Right lobe of liver (tissue), 6 donors: ENCODE measurements at regions not wholly inside any gene's neighbourhood (a gene's known extent, or its start where the extent isn't known, plus 50 kb on each side); places are given as distances from the start of the nearest gene placed in this dataset.

ENCODE experiments used
- ATAC-seq, 4 donors: fragments of 200-7000 bp; cut with Tn5 transposase; one replicate each; pipeline ENCODE4 v1.9.1; 2020; ENCODE audit warnings: mild to moderate bottlenecking in 4 of 4, moderate library complexity in 4 of 4
- DNase-seq, 3 donors: peaks; one replicate each; pipeline ENCODE4 v3.0.0-alpha.2; 2020
- H3K27ac ChIP-seq, 3 donors: fragments of 200-600 bp; one replicate each; pipeline ENCODE4 v1.8.0; 2022
- H3K27me3 ChIP-seq, 2 donors: fragments of 200-600 bp; one replicate each; pipeline ENCODE4 v1.8.0; 2022
- H3K36me3 ChIP-seq, 4 donors: fragments of 200-600 bp; sonication (generic) in 1 of 4; one replicate each; pipeline versions ENCODE4 v1.5.1 to v1.8.0; 2017 to 2022; ENCODE audit warnings: control low read depth in 1 of 4
- H3K4me1 ChIP-seq, 4 donors: fragments of 200-600 bp; sonication (generic) in 1 of 4; one replicate each; pipeline versions ENCODE4 v1.5.1 to v1.8.0; 2017 to 2022; ENCODE audit warnings: control low read depth in 1 of 4
- H3K4me3 ChIP-seq, 3 donors: fragments of 200-600 bp; one replicate each; pipeline ENCODE4 v1.8.0; 2022
- H3K9me3 ChIP-seq, 4 donors: fragments of 200-600 bp; sonication (generic) in 1 of 4; one replicate each; pipeline versions ENCODE4 v1.5.1 to v1.8.0; 2017 to 2022; ENCODE audit warnings: control low read depth in 1 of 4
- CTCF ChIP-seq, 4 donors: fragments of 200-600 bp in 3 of 4; fragments of 450-650 bp in 1 of 4; IDR thresholded peaks; one replicate each; pipeline versions ENCODE4 v1.5.1 to v1.8.0; 2016 to 2022; ENCODE audit warnings: antibody characterized with exemption in 4 of 4, mild to moderate bottlenecking in 2 of 4
- POLR2A ChIP-seq: fragments of 450-650 bp; IDR thresholded peaks from one replicate; pipeline ENCODE4 v1.6.1; 2017; ENCODE audit warnings: antibody characterized with exemption, mild to moderate bottlenecking
- WGBS: methylation state at CpG from one replicate; pipeline ENCODE4 v1.1.6; 2018; ENCODE audit warnings: low coverage, low lambda C conversion rate; ENCODE audit not compliant: insufficient coverage; ENCODE audit errors: missing lambda C conversion rate; 5-methylcytosine and 5-hydroxymethylcytosine counted together
- intact Hi-C, 2 donors: fragments of 100-400 bp; cut with DNase I; formaldehyde crosslinking; loops; one replicate each; pipeline versions ENCODE4 v1.11.2 to v1.14.1; 2022
- donor health status: DM: no; HTN: yes; CAD: no.
- donor health status: DM: no; HTN: no; CAD: no.
- donor health status: DM: no; HTN: no; CAD: no.
- donor health status: DM: no; HTN: yes; CAD: no.
- donor health status: DM: no; HTN: yes; CAD: no.

GRCh38 chr11:86129740-86130540 lies 61.1 kb upstream of the PICALM start:
- intact Hi-C loops = no loop called here
- no peak for DNase-seq

GRCh38 chr11:86128914-86129313 lies 60.0 kb upstream of the PICALM start:
- no peaks in the 10 kb centered on the region for H3K4me1 ChIP-seq
- no peak for ATAC-seq
- no peak overlapping the region for H3K27ac ChIP-seq
- H3K27me3 ChIP-seq = no peaks in the 10 kb centered on the region
- no peak for TF ChIP-seq CTCF (IDR thresholded peaks at IDR 0.05)
- no peak for TF ChIP-seq POLR2A
- H3K36me3 ChIP-seq = no peaks in the 10 kb centered on the region
- no peak for DNase-seq
- WGBS = 68% methylated on average over 2 of the region's 2 CpGs
- H3K4me3 ChIP-seq = no peak overlapping the region
- no peaks in the 10 kb centered on the region for H3K9me3 ChIP-seq
- intact Hi-C loops = no loop called here

More at GRCh38 chr11:86129740-86130540, 61.1 kb upstream of the PICALM start:
- no peaks in the 10 kb centered on the region for H3K27me3 ChIP-seq
- ATAC-seq = peak in 3 of 4 donors; percentile 37 to 48 (median 39)
- H3K4me3 ChIP-seq = no peak overlapping the region
- WGBS = 67% methylated on average over 3 of the region's 3 CpGs
- peaks cover 0 to 7% (median 0%) of the 10 kb centered on the region in 4 donors for H3K4me1 ChIP-seq
- H3K27ac ChIP-seq = no peak overlapping the region
- TF ChIP-seq CTCF (IDR thresholded peaks at IDR 0.05) (no peak), POLR2A (no peak)
- no peaks in the 10 kb centered on the region for H3K9me3 ChIP-seq
- no peaks in the 10 kb centered on the region for H3K36me3 ChIP-seq

- H3K4me3 ChIP-seq = no peak overlapping the region
- H3K36me3 ChIP-seq = no peaks in the 10 kb centered on the region
- intact Hi-C loops = no loop called here
- no peaks in the 10 kb centered on the region for H3K9me3 ChIP-seq
- H3K4me1 ChIP-seq = no peaks in the 10 kb centered on the region
- TF ChIP-seq POLR2A (no peak), CTCF (IDR thresholded peaks at IDR 0.05) (no peak)
- H3K27ac ChIP-seq = no peak overlapping the region
- H3K27me3 ChIP-seq = no peaks in the 10 kb centered on the region
- no peak for ATAC-seq
- DNase-seq = no peak
These were observed 58.0 kb upstream of the PICALM start for GRCh38 chr11:86126862-86127261.

- WGBS = 65% methylated on average over 3 of the region's 3 CpGs
- no peak for ATAC-seq
- intact Hi-C loops = no loop called here
- H3K36me3 ChIP-seq = no peaks in the 10 kb centered on the region
- no peak for DNase-seq
- no peak overlapping the region for H3K27ac ChIP-seq
- peaks cover 0 to 9% (median 0%) of the 10 kb centered on the region in 4 donors for H3K4me1 ChIP-seq
- TF ChIP-seq POLR2A (no peak), CTCF (IDR thresholded peaks at IDR 0.05) (no peak)
- no peak overlapping the region for H3K4me3 ChIP-seq
- H3K27me3 ChIP-seq = no peaks in the 10 kb centered on the region
- no peaks in the 10 kb centered on the region for H3K9me3 ChIP-seq
These were observed 55.7 kb upstream of the PICALM start for GRCh38 chr11:86124251-86125233.
